ENCODE measurements at regions not wholly inside any gene's neighbourhood (a gene's known extent, or its start where the extent isn't known, plus 50 kb on each side); places are given as distances from the start of the nearest gene placed in this dataset.
A peak's percentile ranks its signal among the peaks of the same experiment; 100 is the strongest.
"Not testable (repeated sequence)": the region's sequence is repeated elsewhere in the genome, so short reads cannot be mapped to it uniquely, and the experiment has no call there.

- no peak for DNase-seq
These were observed 98.9 kb downstream of the RGS2 start for GRCh38 chr1:192907545-192908243.

DNA sequence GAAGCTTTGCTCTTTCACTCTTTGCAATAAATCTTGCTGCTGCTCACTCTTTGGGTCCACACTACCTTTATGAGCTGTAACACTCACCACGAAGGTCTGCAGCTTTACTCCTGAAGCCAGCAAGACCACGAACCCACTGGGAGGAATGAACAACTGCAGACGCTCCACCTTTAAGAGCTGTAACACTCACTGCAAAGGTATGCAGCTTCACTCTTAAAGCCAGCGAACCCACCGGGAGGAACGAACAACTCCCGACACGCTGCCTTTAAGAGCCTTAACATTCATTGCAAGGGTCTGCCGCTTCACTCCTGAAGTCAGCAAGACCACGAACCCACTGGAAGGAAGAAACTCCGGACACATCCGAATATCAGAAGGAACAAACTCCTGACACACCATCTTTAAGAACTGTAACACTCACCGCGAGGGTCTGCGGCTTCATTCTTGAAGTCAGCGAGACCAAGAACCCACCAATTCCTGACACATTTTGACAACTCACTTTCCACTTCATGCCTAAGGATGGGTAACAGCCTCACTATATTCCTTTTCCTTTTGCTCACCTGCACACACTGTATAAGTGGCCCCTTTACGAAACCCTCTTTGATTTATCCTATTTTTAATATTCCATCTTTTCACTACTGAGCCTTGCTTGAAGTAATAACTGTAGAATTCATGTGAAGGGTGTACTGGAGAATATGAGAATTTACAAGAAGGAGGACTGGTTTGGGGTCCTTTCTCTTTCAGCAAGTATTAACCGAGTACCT, 103.2 kb downstream of the RGS2 start:
- DNase-seq, result not testable (repeated sequence)

DNA sequence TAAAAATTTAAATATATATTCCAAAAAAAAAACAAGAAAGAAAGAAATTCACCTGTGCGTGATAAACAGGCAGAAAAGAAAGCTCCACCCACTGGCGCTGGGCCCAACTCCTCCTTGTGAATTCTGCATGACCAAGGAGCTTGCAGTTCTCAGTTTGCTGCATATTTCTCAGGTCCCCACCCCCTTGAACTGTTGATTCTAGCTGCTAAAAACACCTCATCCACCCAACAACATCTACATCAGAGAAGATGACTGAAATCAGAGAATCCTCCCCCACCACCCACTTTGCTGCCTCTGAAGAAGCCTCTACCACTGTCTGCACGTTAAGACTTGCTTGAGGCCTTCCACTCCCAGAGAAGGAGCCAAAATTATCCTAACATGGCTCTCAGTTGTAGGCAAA, 104.8 kb downstream of the RGS2 start:
- DNase-seq, result no peak

DNA sequence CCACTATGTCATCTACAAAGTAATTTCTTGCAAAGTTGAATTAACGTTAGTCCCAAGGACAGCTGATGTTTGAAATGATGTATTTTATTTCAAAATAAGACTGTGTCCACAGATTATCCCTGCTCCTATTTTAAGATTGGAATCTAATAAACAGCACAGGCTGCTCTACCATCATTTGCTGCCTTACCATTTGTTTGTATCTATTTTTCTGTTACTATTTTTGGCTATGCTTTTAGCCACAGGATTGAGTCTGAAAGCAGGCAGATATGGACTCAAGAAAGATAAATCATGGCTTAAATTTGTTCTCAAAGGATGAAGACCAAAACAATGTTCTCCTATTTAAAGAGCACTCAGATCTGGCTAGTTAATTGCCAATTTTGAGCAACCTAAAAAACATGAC, 105.3 kb downstream of the RGS2 start:
- no peak for DNase-seq

DNA sequence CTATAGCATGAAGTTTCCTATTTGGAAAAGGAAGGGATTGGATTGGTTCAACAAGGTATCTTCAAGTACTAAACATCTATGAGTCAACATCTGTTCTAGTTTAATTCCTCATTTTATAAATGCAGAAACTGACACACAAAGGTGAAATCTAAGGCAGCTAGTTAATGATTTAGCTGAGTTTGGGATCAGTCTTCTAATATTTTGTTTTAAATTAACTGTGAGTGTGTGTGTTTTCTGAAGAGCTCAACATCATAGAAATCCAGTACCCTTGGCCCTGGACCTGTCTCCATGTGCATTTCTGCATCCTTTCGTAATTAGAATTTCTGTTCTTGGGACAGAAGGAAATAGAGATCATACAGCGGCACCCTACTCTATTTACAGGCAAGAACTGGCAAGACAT, 105.9 kb downstream of the RGS2 start:
- DNase-seq, result no peak

- DNase-seq, result no peak
These were observed 107.2 kb downstream of the RGS2 start for GRCh38 chr1:192916021-192916420.

DNA sequence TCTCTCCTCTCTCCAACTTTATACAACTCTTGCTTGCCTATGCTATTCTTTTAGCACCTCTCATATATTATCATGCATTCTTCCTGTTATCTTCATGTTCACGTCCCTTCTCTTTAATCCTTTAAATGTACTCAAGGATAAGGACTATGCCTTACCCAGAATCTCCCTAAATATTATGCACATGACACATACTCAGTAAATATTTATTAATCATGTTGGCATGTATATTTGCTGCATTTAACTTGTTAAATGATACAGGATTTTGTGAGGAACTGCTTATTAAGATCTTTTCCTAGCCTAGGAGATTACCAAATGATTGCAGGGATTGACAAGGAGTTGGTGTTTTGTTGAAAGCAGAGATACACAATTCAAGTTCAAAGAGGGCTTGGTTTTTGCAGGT, 109.4 kb downstream of the RGS2 start:
- DNase-seq, result no peak

GRCh38 chr1:192920412-192920811, 111.6 kb downstream of the RGS2 start:
- DNase-seq, result no peak

GRCh38 chr1:192925609-192926008, 116.8 kb downstream of the RGS2 start:
- no peak for DNase-seq

GRCh38 chr1:192926736-192927135, 117.9 kb downstream of the RGS2 start:
- no peak for DNase-seq

DNA sequence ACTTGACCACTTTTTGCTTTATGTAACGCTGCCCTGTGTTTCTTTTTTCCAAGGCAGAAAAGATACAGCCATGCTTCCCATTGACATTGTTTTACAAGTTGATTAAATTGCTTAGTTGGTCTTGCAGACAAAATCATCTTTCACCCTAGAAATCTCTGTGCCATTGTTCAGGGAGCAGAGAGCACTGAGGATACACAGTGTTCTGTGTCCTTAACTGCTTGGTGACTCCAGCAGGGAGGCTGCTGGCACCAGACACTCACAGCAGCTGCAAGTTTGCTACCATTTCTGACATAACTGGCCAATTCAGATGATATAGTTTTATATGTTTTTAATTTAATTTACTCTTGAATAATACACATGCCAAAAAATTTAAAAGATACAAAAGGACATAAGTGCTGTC, 118.7 kb downstream of the RGS2 start:
- no peak for DNase-seq

GRCh38 chr1:192929597-192929996, 120.8 kb downstream of the RGS2 start:
- DNase-seq, result no peak

DNA sequence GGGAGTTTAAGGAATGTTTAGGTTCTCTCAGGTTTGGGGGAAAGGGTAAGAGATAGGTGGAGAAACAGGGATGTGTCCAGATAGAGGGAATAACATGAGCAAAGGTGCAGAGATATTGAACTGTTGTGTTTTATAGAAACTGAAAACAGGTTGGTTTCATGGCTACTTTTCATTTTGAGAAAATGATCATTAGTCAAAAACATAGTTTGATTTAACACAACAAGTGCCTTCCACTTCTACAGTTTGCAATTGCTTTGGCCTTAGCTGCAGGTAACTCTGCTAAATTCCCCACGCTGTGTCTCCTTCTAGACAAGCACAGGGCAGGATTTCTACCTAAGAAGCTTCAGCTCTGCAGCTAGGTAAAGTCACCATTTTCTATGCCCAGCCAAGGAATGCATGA, 124.9 kb downstream of the RGS2 start:
- no peak for DNase-seq

GRCh38 chr1:192936313-192937018, 122.7 kb downstream of the UCHL5 start:
- DNase-seq, result peak; percentile 55

DNA sequence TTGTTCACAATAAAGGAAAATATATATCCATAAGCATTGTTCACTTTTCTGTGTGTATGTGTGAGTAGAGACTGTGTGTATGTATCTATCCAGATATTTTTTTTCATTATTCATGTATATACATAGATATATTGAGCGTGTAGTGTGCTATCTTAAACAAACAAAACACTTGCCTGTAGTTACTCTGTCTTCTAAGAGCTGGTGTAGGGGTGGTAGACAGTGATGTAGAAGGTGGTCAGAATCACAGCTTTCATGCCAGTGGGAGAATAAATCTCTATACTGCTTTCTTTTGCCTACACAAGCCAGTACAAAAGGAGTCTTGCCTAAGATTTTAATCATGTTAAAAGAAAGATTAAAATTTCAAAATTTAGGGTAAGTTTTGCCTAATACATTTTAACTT, 122.0 kb downstream of the UCHL5 start:
- no peak for DNase-seq

- DNase-seq, result no peak
These were observed 119.7 kb downstream of the UCHL5 start for GRCh38 chr1:192939440-192939839.

- no peak for DNase-seq
These were observed 118.5 kb downstream of the UCHL5 start for GRCh38 chr1:192940658-192941057.

DNA sequence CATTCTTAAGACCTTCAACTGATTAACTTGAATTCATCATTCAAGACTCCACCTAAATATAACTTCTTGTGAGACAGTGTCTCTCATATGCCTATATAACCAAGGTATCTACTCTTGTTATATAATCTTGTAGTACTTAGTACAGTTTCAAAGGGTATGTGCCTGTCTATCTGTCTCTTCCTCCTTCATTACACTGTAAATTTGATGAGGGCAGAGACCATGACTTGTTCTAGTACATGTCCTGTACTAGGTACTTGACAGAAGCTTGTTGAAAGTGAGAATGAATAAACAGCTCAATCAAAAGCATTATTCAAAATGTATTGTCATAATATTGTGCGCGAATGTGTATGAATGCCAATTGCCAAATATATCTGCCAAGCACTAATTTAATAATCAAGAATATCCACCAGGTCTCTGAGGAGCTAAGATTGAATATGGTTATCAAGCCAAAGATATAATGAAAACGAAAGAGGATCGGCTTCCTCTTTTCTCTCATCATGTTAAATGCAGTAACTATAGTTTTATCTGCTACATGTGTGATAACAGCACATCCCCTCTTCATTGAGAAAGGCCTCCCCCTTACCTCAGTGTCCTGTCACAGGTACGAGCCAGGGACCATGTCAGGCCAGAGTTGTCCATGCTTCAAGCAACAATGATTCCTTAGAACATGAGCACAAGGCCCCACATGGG, 117.3 kb downstream of the UCHL5 start:
- no peak for DNase-seq

GRCh38 chr1:192943108-192943507, 116.1 kb downstream of the UCHL5 start:
- no peak for DNase-seq

DNA sequence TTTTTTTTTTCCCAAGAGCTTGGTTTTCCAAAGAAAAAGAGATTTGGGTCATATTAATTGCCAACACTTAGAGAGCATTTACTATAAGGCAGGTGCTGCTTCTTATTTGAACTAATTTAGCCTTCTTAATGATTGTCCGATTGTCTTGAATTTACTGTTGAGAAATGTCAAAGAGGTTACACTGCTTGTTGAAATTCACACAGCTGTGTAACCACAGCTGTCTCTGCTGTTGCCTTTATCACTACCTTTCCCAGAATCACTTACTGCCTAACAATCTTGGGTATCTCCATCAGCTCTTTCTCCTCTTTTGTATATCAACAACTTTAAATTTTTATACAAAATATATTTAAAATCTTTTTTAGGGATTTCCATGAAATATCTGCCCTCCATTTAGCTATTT, 115.6 kb downstream of the UCHL5 start:
- no peak for DNase-seq

- DNase-seq, result no peak
These were observed 113.6 kb downstream of the UCHL5 start for GRCh38 chr1:192945390-192946130.

GRCh38 chr1:192949783-192950182, 109.4 kb downstream of the UCHL5 start:
- no peak for DNase-seq
